ENCODE measurements at regions not wholly inside any gene's neighbourhood (a gene's known extent, or its start where the extent isn't known, plus 50 kb on each side); places are given as distances from the start of the nearest gene placed in this dataset.
A peak's percentile ranks its signal among the peaks of the same experiment; 100 is the strongest.

DNA sequence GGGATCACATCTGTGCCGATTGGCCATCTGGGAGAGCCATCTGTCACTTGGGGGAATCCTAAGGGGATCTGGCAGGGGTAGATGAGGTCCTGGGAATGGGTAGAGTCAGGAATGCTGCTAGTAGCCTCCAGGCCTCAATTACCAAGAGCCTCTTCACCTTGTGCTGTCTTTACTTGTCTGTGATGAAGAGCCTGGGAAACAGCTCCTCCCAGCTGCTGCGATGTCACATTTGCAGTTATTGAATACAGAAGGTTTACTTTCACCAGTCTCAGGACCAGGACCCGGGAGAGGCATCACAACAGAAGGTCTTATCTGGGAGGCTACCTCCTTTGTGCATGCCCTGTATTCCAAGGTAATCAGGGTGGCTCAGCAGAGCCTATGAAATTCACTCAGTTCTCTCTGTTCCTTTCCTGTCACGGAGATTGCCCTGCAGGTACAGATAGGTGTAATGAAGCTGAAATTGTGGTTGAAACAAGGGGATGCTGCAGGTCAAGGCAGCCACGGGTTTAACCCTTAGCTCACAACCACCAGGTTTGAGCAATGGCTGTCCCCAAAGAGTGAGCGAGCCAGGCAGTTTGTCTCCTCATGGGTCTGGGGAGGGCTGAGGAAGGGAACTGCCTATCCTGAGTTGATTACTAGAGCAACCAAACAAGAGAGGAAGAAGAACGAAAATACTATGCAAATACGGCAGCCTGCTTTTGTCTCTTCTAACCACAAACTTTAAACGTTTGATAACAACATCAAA lies 298.9 kb upstream of the RORA start:
- H3K9me3 ChIP-seq (replicated peaks; ENCODE audit: control insufficient read depth, insufficient read depth, low read length), result no peaks in the 10 kb centered on the region
- DNase-seq (ENCODE audit: low read depth, low spot score) (peak; percentile 8), FAIRE-seq (no peak), ATAC-seq (peak; percentile 34; the same call in 2 of the 3 replicates)
- no peak overlapping the region for H3K27ac ChIP-seq (ENCODE audit: control insufficient read depth, insufficient read depth)
- peaks cover 6% of the 10 kb centered on the region for H3K4me1 ChIP-seq (ENCODE audit: control insufficient read depth, insufficient read depth, low read length)
- ChIA-PET SMC1A (ENCODE audit: uncharacterized antibody, unreplicated experiment) (no interaction called here), POLR2A (no interaction called here), RAD21 (ENCODE audit: unreplicated experiment) (no interaction called here), CTCF (interaction anchor here (1.2 kb wide), 1 partner anchor 11 kb away, joined by 3 read pairs; no protein-coding TSS in a partner anchor)
- peak in 1 of 3 experiments; percentile 7; a peak in 1 of 6 replicates for TF ChIP-seq CTCF (IDR thresholded peaks at IDR 0.05 in 2 of 3, conservative IDR thresholded peaks at IDR 0.05 in 1 of 3; ENCODE audit: control insufficient read depth in 2 of 3, extremely low read depth in 1 of 3, insufficient read depth in 1 of 3, low read depth in 3 of 3, low read length in 3 of 3)
- no peak for TF ChIP-seq DPF2 (IDR thresholded peaks at IDR 0.05)
- intact Hi-C loops (cut with micrococcal nuclease; ENCODE audit: unreplicated experiment), result no loop called here
- no peaks in the 10 kb centered on the region for H4K20me1 ChIP-seq (ENCODE audit: control insufficient read depth, insufficient read depth)
- H3K36me3 ChIP-seq (ENCODE audit: control insufficient read depth in 2 of 2, insufficient read depth in 2 of 2, low read length in 1 of 2), result no peaks in the 10 kb centered on the region
- H3K27me3 ChIP-seq (replicated peaks in 1 of 2; ENCODE audit: control insufficient read depth in 2 of 2, insufficient read depth in 2 of 2, low read length in 1 of 2), result no peaks in the 10 kb centered on the region; a peak in 2 of 4 replicates
- no peak overlapping the region for H3K9ac ChIP-seq (ENCODE audit: control insufficient read depth, insufficient read depth, low read length)
- H3K79me2 ChIP-seq (ENCODE audit: control insufficient read depth, insufficient read depth, low read length), result no peaks in the 10 kb centered on the region
- no TSS peak for BruUV-seq (replicated peaks)
- WGBS (ENCODE audit: insufficient coverage, insufficient replicate concordance, low lambda C conversion rate, missing lambda C conversion rate), result 20% methylated on average over 9 of the region's 9 CpGs
- H2AFZ ChIP-seq (ENCODE audit: control insufficient read depth, low read depth, low read length), result no peak overlapping the region; the same call in 1 of the 2 replicates
- in situ Hi-C loops (cut with MboI), result no loop called here
- peak overlapping the region; percentile 50; the same call in 1 of the 2 replicates for H3K4me2 ChIP-seq (ENCODE audit: control insufficient read depth, insufficient read depth)
- no peak overlapping the region for H3K4me3 ChIP-seq

- H4K20me1 ChIP-seq (ENCODE audit: control insufficient read depth, insufficient read depth), result no peaks in the 10 kb centered on the region
- ATAC-seq (no peak), FAIRE-seq (no peak), DNase-seq (ENCODE audit: low read depth, low spot score) (no peak)
- H3K36me3 ChIP-seq (ENCODE audit: control insufficient read depth in 2 of 2, insufficient read depth in 2 of 2, low read length in 1 of 2), result no peaks in the 10 kb centered on the region
- no peaks in the 10 kb centered on the region; a peak in 2 of 4 replicates for H3K27me3 ChIP-seq (replicated peaks in 1 of 2; ENCODE audit: control insufficient read depth in 2 of 2, insufficient read depth in 2 of 2, low read length in 1 of 2)
- RAD21 ChIA-PET (ENCODE audit: unreplicated experiment), result no interaction called here
- in situ Hi-C loops (cut with MboI), result no loop called here
- SMC1A ChIA-PET (ENCODE audit: uncharacterized antibody, unreplicated experiment), result no interaction called here
- no peak overlapping the region for H3K9ac ChIP-seq (ENCODE audit: control insufficient read depth, insufficient read depth, low read length)
- no peaks in the 10 kb centered on the region for H3K79me2 ChIP-seq (ENCODE audit: control insufficient read depth, insufficient read depth, low read length)
- H3K4me3 ChIP-seq, result no peak overlapping the region
- 25% methylated on average over 3 of the region's 3 CpGs for WGBS (ENCODE audit: insufficient coverage, insufficient replicate concordance, low lambda C conversion rate, missing lambda C conversion rate)
- H3K27ac ChIP-seq (ENCODE audit: control insufficient read depth, insufficient read depth), result no peak overlapping the region
- H3K9me3 ChIP-seq (replicated peaks; ENCODE audit: control insufficient read depth, insufficient read depth, low read length), result no peaks in the 10 kb centered on the region
- no peak overlapping the region for H2AFZ ChIP-seq (ENCODE audit: control insufficient read depth, low read depth, low read length)
- POLR2A ChIA-PET, result no interaction called here
- CTCF ChIA-PET, result no interaction called here
- intact Hi-C loops (cut with micrococcal nuclease; ENCODE audit: unreplicated experiment), result no loop called here
- BruUV-seq (replicated peaks), result no TSS peak
- H3K4me1 ChIP-seq (ENCODE audit: control insufficient read depth, insufficient read depth, low read length), result peaks cover 6% of the 10 kb centered on the region
- no peak overlapping the region for H3K4me2 ChIP-seq (ENCODE audit: control insufficient read depth, insufficient read depth)
- TF ChIP-seq TCF7 (IDR thresholded peaks at IDR 0.05; ENCODE audit: borderline replicate concordance) (no peak), STAT3 (IDR thresholded peaks at IDR 0.05; ENCODE audit: low read depth, low read length) (no peak), HDGF (IDR thresholded peaks at IDR 0.05) (no peak), HDAC2 (IDR thresholded peaks at IDR 0.05) (no peak), ZNF207 (IDR thresholded peaks at IDR 0.05; ENCODE audit: borderline replicate concordance) (no peak), ESRRA (IDR thresholded peaks at IDR 0.05; ENCODE audit: low read length) (no peak), TARDBP (IDR thresholded peaks at IDR 0.05; ENCODE audit: borderline replicate concordance) (no peak), SMC3 (IDR thresholded peaks at IDR 0.05; ENCODE audit: borderline replicate concordance, low read length) (no peak), TCF12 (IDR thresholded peaks at IDR 0.05; ENCODE audit: low read depth, low read length) (no peak), SPI1 (IDR thresholded peaks at IDR 0.05; ENCODE audit: borderline replicate concordance, insufficient read depth, low read depth, low read length) (no peak), ZNF274 (IDR thresholded peaks at IDR 0.05; ENCODE audit: insufficient read depth, insufficient read length) (no peak), MTA3 (IDR thresholded peaks at IDR 0.05; ENCODE audit: borderline replicate concordance, low read length) (no peak), GATAD2B (conservative IDR thresholded peaks at IDR 0.05; ENCODE audit: low read depth) (no peak), EGR1 (IDR thresholded peaks at IDR 0.05; ENCODE audit: borderline replicate concordance in 1 of 2, low read depth in 2 of 2, low read length in 2 of 2) (no peak), BACH1 (IDR thresholded peaks at IDR 0.05; ENCODE audit: borderline replicate concordance) (no peak), SRF (IDR thresholded peaks at IDR 0.05; ENCODE audit: low read depth in 2 of 2, low read length in 2 of 2) (no peak), SMAD5 (IDR thresholded peaks at IDR 0.05; ENCODE audit: low read depth) (no peak)
Measured at GRCh38 chr15:61524545-61524944, 295.4 kb upstream of the RORA start.
